Right renal pelvis (tissue), 4 donors: ENCODE measurements at regions not wholly inside any gene's neighbourhood (a gene's known extent, or its start where the extent isn't known, plus 50 kb on each side); places are given as distances from the start of the nearest gene placed in this dataset.
A peak's percentile ranks its signal among the peaks of the same experiment; 100 is the strongest.

Experiments used
- DNase-seq, 4 donors: peaks; one replicate each; pipeline ENCODE4 v3.0.0-alpha.2; 2013; ENCODE audit warnings: low read depth in 4 of 4, low spot score in 3 of 4, missing footprints in 1 of 4

DNA sequence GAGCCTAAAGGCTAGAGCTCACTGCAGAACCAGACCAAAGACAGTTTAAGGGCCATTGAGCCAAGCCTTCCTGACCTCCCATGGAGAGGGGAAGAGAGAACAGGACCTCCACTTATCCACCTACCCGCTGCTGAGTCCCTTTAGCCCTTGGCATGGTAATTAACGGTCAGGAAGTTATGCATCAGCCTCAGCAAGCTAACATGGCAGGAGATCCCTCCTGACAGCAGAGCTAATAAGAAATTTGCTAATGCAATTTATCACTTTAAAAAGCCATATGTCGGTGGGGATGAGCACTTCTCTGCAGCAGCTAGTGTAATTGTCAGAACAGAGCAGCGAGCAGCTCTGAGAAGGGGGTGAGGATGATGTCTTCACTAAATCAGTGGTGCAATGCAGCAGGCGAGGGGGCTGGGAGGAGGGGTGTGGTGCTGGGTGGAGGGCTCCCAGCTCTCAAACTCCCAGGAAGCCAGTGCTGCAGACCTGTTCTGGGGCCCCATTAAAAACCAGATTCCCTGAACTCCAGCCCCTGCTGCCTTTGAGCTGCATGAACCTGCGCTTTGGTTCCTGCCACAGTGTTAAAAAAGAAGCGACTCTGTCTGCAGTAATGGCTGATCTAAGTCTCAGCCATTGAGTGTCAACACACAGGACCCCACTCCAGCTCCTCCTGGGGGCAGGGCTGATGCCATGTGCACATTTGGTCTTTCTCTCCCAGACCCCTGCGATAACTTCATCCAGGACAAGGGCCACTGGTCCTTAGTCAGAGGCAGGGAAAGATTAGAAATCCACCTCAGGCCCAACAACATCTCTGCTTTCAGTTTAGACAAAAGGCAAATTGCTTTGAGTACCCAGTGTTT lies 63.0 kb upstream of the CALM2 start:
- DNase-seq, result no peak

DNA sequence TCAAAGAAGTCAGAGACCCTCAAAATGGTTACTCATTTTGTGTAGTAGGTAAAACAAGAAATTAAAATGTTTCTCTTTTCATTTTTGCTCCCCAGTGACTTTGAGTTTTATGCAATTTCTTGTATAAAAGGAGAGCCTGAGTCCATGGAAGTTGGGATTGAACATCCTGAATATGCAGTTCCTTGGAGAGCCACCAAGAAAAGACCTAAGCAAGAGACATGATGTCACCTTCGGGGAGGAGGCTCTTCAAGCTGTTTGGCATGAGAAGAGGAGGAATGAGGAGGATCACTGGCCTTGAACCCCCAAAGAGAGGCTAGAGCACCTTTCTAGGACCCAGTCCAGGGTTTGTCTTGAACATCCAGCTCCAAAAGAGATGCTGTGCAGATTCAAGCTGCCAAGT lies 62.3 kb upstream of the CALM2 start:
- no peak for DNase-seq

DNA sequence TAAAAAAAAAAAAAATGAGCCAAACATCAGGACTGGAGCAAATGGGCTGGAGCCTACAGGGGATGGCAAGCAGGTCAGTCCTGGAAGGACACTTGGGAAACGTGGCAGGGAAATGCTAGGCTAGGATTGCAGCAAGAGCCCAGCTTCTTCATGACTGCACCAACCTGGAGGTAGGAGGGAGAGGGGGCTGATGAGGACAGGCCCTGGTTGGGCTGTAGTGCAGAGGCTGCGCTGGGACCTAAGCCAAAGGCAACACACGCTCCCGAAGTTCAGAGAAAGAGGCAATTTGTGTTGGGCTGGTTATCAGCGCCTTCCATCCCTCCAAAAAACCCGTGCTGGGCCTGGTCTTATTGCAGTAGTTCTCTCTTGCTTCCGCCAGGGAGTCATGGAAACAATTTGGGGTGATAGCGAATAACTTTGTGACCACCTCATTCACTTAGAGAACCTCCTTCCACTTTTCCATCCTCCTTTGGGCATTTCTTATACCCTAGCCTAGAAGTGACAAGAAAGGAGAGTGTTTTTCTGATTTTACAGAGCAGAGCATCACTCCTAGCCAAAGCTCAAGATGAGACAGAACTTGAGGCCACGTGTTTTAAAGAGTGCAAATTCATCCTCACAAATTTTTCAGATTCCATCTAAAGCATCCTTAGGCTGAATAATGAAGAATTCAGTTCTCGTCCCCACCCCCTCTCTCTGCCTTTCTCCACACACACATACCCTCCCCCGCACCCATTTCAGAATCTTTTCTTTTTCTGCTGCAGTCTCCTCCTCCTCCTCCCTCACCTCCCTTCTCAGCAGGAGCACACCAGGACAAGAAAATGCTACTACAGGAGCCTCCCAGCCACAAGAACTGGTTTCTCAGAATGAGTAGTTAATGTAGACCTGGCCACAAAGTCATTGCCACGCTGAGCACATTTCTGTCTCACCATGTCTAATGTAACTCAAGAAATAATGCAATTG lies 61.3 kb upstream of the CALM2 start:
- DNase-seq, result peak in 3 of 4 donors; percentile 47 to 63 (median 59)

DNA sequence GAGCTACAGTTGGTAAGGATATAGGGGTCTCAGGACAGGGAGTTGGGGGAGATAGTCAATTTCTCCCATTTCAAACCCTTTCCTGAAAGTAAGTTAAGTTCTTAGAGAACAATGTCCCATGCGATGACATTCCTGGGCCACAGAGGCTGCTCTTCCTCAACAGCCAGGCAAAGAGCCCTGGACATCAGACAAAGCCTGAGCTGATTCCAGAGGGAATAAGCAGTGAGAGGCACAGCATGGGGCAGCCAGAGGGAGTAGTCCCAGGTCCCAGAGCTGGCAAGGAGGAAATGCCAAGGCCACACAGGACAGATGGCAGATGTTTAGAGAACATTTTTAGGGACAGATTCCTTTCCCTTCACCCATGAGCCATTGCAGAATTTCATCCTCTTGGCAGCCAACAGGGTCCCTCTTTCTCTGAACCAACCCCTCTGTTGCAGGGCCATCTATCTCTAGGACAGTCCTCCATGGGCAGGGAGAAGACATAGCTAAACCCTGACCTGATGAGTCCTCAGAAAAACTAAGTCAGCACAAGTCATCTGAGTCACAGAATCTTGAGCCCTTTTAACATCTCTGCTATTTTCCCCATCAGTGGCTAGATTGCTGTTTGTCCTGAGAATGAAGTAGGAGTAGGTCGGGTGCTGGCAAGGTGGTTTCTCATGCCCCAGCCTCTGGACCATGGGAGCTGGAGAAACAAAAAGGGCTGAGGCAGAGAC lies 60.3 kb upstream of the CALM2 start:
- DNase-seq, result no peak

DNA sequence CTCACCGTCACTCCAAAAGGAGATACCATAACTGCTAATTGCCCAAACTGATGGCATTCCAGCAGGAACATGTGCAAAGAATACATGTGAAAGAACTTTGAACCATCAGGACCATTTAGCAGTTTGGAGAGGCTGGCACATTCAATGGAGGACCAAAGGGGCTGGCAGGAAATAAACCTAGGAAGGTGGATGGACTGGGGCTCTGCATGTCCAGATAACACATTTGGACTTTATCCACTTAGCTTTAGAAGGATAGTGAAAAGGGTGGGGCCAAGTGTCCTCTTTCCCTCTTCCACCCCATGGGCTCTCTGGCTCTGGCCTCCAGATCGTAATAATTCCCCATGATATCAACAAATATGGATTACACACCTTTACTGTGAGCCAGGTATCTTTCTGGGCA lies 58.8 kb upstream of the CALM2 start:
- no peak for DNase-seq

DNA sequence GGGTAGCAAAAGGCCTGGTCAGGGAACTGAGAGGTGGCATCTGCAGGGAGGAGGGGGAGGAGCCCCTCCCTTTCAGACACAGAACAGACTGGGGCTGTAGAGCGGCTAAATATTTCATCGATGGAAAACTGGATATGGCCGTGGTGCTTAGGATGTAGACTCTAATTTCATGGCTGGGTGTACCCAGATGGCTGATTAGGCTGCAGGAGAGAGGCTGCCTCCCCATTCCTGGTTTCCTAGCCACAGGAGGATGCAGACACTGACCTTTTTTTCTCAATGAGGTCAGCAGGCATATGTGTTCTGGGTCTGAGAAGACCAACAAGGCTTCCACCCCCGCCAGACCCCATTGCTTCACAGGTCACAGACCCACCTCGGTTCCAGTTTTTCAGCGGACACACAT lies 58.1 kb upstream of the CALM2 start:
- DNase-seq, result no peak

GRCh38 chr2:47232738-47233415 lies 56.6 kb upstream of the CALM2 start:
- no peak for DNase-seq

DNA sequence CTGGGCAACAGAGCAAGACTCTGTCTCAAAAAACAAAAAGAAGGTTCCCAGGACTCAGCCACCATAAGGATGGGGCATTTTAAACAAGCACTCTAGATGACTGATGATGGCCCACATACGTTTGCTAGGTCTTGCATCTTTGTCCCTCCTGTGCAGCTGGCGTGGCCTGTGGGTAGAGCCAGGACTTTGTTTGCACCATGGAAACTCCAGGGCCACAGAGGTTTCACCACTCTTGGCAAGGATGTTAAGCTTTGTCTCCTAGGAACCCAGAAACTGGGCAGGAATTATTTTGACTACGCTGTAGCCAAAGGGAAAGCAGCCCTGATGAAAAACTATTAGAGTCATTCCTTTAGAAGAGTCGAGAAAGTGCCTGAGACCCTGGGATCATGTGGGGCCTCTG lies 54.1 kb upstream of the CALM2 start:
- no peak for DNase-seq

DNA sequence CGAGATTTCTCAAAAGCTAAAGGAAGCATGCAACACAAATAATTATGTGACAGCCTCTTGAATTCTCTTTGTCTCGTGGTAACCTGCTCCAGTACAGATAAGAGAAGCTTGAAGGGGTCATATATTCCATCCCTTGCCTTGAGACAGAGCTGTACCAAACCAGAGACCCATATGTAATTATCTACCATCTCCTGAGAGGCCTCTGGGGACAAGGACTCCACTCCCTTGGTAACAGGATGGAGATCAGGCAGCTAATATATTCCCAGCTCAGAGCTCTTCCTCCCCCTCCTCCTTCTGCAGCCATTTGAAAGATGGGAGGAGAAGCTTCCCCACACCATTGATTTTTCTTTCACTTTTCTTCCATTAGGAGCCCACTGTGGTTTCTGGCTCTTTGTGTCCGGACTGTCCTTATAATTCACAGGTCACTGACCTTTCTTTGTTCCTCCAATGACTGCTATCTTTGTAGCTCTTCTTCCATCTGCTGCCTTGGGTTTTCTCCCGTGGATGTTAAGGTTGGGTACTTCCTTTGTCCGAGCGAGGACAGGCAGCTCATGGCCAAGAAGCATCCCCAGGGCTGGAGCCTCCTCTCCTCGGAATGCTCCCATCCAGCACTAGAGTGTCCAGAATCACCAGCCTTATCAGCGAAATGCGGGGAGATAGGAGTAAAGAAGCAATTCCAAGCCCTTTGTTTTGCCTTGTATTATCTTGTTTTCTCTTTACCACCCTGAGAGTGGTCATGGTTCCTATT lies 51.4 kb upstream of the CALM2 start:
- DNase-seq, result no peak

DNA sequence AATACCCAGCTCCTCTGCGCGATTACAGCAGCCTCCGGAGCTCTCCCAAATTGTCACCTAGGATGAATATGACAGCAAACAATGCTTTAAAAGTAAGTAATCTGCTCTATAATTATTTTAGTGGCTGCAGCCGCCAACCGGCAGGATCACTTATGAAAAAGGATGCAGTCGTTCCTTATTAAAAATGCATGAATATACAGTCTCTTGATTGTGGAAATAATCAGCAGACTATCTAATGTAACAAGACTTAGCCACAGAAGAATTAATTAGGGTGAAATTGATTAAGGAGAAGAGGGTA lies 50.6 kb upstream of the CALM2 start:
- no peak for DNase-seq

- DNase-seq, result no peak
These were observed 50.0 kb upstream of the CALM2 start for GRCh38 chr2:47226132-47226922.
